HepG2 (cell line): ENCODE measurements at regions not wholly inside any gene's neighbourhood (a gene's known extent, or its start where the extent isn't known, plus 50 kb on each side); places are given as distances from the start of the nearest gene placed in this dataset.

Source experiments
- ATAC-seq: fragments of 200-7000 bp; cut with Tn5 transposase; 3 replicates; pipeline ENCODE4 v1.9.1; 2020; ENCODE audit warnings: mild to moderate bottlenecking, moderate library complexity
- BruUV-seq: library from RNA; stranded (reverse); fragments of 400-500 nt; replicated peaks from 2 replicates; lab custom pipeline; 2021; lab: Mats Ljungman, UMichigan
- CTCF ChIA-PET: fragments of 300-600 bp; formaldehyde crosslinking; extraction: SDS; loops from one replicate; lab custom pipeline; 2021; ENCODE audit warnings: low total read pairs, inconsistent platforms, low intra/inter-chr PET ratio; lab: Yijun Ruan, JAX
- POLR2A ChIA-PET: fragments of 350-600 bp; sonication (Branson Sonifier 250); formaldehyde crosslinking; loops from one replicate; lab custom pipeline; 2020; ENCODE audit warnings: antibody characterized with exemption, inconsistent platforms; lab: Yijun Ruan, JAX
- DNase-seq: peaks from one replicate; pipeline ENCODE4 v3.0.0-alpha.2; 2015; ENCODE audit warnings: low spot score
- FAIRE-seq: peaks from 3 replicates; lab custom pipeline; 2011; peaks lifted over from hg19 to GRCh38; lab: Jason Lieb, UNC
- H2AFZ ChIP-seq: one replicate; pipeline ENCODE4 v1.6.1; 2011; ENCODE audit warnings: low read length, inconsistent platforms
- H3K27ac ChIP-seq: fragments of 300-600 bp; 3 replicates; pipeline ENCODE4 v1.8.0; 2011; ENCODE audit warnings: mixed run types, mild to moderate bottlenecking, mixed read lengths, low read length, inconsistent platforms; ENCODE audit not compliant: insufficient read depth; ENCODE audit errors: extremely low read length
- H3K27me3 ChIP-seq, 2 experiments: fragments of 200-600 bp in 1 of 2; 2 replicates in 1 of 2; 3 replicates in 1 of 2; pipeline versions ENCODE4 v1.6.0 to v1.8.0; 2011; ENCODE audit warnings: low read length in 2 of 2, mild to moderate bottlenecking in 2 of 2, moderate library complexity in 2 of 2, inconsistent platforms in 1 of 2; ENCODE audit not compliant: insufficient read depth in 2 of 2, control insufficient read depth in 1 of 2
- H3K36me3 ChIP-seq, 2 experiments: fragments of 200-600 bp in 1 of 2; replicated peaks in 1 of 2; 2 replicates in 1 of 2; 3 replicates in 1 of 2; pipeline versions ENCODE4 v1.5.1 to v1.8.0; 2011; ENCODE audit warnings: low read length in 2 of 2, inconsistent platforms in 1 of 2; ENCODE audit not compliant: insufficient read depth in 2 of 2, control insufficient read depth in 1 of 2
- H3K4me1 ChIP-seq: 2 replicates; pipeline ENCODE4 v1.5.1; 2012; ENCODE audit warnings: low read length, inconsistent platforms; ENCODE audit not compliant: insufficient read depth
- H3K4me2 ChIP-seq: 2 replicates; pipeline ENCODE4 v1.6.0; 2011; ENCODE audit warnings: low read depth, low read length, inconsistent platforms
- H3K4me3 ChIP-seq, 3 experiments: fragments of 200-600 bp in 1 of 3; sonication (generic), shearing (Covaris generic) in 1 of 3; replicated peaks in 1 of 3; 2 replicates each; pipeline ENCODE4 v1.5.1; 2011 to 2016; ENCODE audit warnings: low read length in 3 of 3, inconsistent platforms in 2 of 3, low read depth in 2 of 3, mild to moderate bottlenecking in 2 of 3, control low read depth in 1 of 3, mixed read lengths in 1 of 3; ENCODE audit not compliant: insufficient read depth in 1 of 3
- H3K79me2 ChIP-seq: one replicate; pipeline ENCODE4 v1.6.1; 2011; ENCODE audit warnings: low read length, inconsistent platforms; ENCODE audit not compliant: insufficient read depth
- H3K9ac ChIP-seq: 2 replicates; pipeline ENCODE4 v1.6.0; 2011; ENCODE audit warnings: mild to moderate bottlenecking, low read depth, low read length, inconsistent platforms; ENCODE audit not compliant: insufficient read depth
- H3K9me3 ChIP-seq: 2 replicates; pipeline ENCODE4 v1.5.1; 2012; ENCODE audit warnings: mild to moderate bottlenecking, low read length
- H4K20me1 ChIP-seq: 2 replicates; pipeline ENCODE4 v1.6.0; 2011; ENCODE audit warnings: inconsistent platforms, mild to moderate bottlenecking, low read length, moderate library complexity; ENCODE audit not compliant: insufficient read depth
- CAMTA2 ChIP-seq: sonication (generic); formaldehyde crosslinking; IDR thresholded peaks from 2 replicates; pipeline ENCODE4 v1.4.0; 2020; ENCODE audit warnings: mild to moderate bottlenecking, missing genetic modification reagents, borderline replicate concordance
- HOXA3 ChIP-seq: sonication (generic); formaldehyde crosslinking; IDR thresholded peaks from 2 replicates; pipeline ENCODE4 v1.5.0; 2020; ENCODE audit warnings: missing genetic modification reagents
- MTA3 ChIP-seq: sonication (generic); formaldehyde crosslinking; IDR thresholded peaks from 2 replicates; pipeline ENCODE4 v1.4.0; 2020; ENCODE audit warnings: missing genetic modification reagents
- NFAT5 ChIP-seq: sonication (generic); formaldehyde crosslinking; IDR thresholded peaks from 2 replicates; pipeline ENCODE4 v1.4.0; 2020; ENCODE audit warnings: missing genetic modification reagents
- NR2F2 ChIP-seq: IDR thresholded peaks from 2 replicates; pipeline ENCODE4 v1.6.1; 2012; ENCODE audit warnings: low read depth, inconsistent platforms, borderline replicate concordance
- ZBTB14 ChIP-seq: sonication (generic); formaldehyde crosslinking; IDR thresholded peaks from 2 replicates; pipeline ENCODE4 v1.4.0; 2020; ENCODE audit warnings: missing genetic modification reagents
- ZNF18 ChIP-seq: sonication (generic); formaldehyde crosslinking; IDR thresholded peaks from 2 replicates; pipeline ENCODE4 v1.8.0; 2022; ENCODE audit warnings: mild to moderate bottlenecking, missing genetic modification reagents; ENCODE audit not compliant: insufficient replicate concordance
- ZNF414 ChIP-seq: sonication (generic); formaldehyde crosslinking; IDR thresholded peaks from 2 replicates; pipeline ENCODE4 v1.5.0; 2020; ENCODE audit warnings: missing genetic modification reagents
- ZNF512 ChIP-seq: sonication (generic); formaldehyde crosslinking; IDR thresholded peaks from 2 replicates; pipeline ENCODE4 v1.4.0; 2020; ENCODE audit warnings: mild to moderate bottlenecking, missing genetic modification reagents
- ZNF652 ChIP-seq: IDR thresholded peaks from 2 replicates; pipeline ENCODE4 v1.6.1; 2016; ENCODE audit warnings: low read depth, borderline replicate concordance
- ZNF709 ChIP-seq: sonication (generic); formaldehyde crosslinking; IDR thresholded peaks from 2 replicates; pipeline ENCODE4 v1.5.0; 2020; ENCODE audit warnings: mild to moderate bottlenecking, missing genetic modification reagents
- ZNF816 ChIP-seq: sonication (generic); formaldehyde crosslinking; IDR thresholded peaks from 2 replicates; pipeline ENCODE4 v1.8.0; 2022; ENCODE audit warnings: missing genetic modification reagents, mild to moderate bottlenecking, borderline replicate concordance
- ZSCAN5A ChIP-seq: sonication (generic); formaldehyde crosslinking; IDR thresholded peaks from 2 replicates; pipeline ENCODE4 v1.8.0; 2022; ENCODE audit warnings: mild to moderate bottlenecking, missing genetic modification reagents, borderline replicate concordance
- WGBS: methylation state at CpG from one replicate; pipeline ENCODE4 v1.1.6; 2017; ENCODE audit warnings: low lambda C conversion rate; 5-methylcytosine and 5-hydroxymethylcytosine counted together
- in situ Hi-C: cut with HindIII; loops from 2 replicates; pipeline ENCODE4 v1.10.0; 2017; ENCODE audit warnings: low pct_unique_long_range_greater_than_20kb; ENCODE audit not compliant: extremely low pct_ligation_motif_present
- intact Hi-C: fragments of 100-400 bp; cut with micrococcal nuclease; formaldehyde crosslinking; loops from one replicate; pipeline ENCODE4 v1.10.0; 2022; ENCODE audit not compliant: unreplicated experiment

- H3K4me1 ChIP-seq, result no peaks in the 10 kb centered on the region
- H3K4me2 ChIP-seq, result no peak overlapping the region
- H3K9ac ChIP-seq, result no peak overlapping the region
- TF ChIP-seq HOXA3, result no peak
- no peak for TF ChIP-seq ZNF652
- TF ChIP-seq ZNF18 (CRISPR knock-in tag), result no peak
- TF ChIP-seq ZNF414, result no peak
- TF ChIP-seq ZNF709, result no peak
- TF ChIP-seq ZSCAN5A (CRISPR knock-in tag), result no peak
- TF ChIP-seq MTA3, result no peak
- TF ChIP-seq ZNF512 (CRISPR knock-in tag), result no peak
- TF ChIP-seq NR2F2, result no peak
- TF ChIP-seq ZNF816 (CRISPR knock-in tag), result no peak
- TF ChIP-seq ZBTB14, result no peak
- no peak for TF ChIP-seq CAMTA2 (CRISPR knock-in tag)
- TF ChIP-seq NFAT5 (CRISPR knock-in tag), result no peak
- H3K9me3 ChIP-seq, result no peaks in the 10 kb centered on the region
- no peaks in the 10 kb centered on the region for H3K27me3 ChIP-seq
- in situ Hi-C loops, result no loop called here
- DNase-seq, result no peak
- no peaks in the 10 kb centered on the region for H4K20me1 ChIP-seq
- POLR2A ChIA-PET, result no interaction called here
- H3K79me2 ChIP-seq, result no peaks in the 10 kb centered on the region
- CTCF ChIA-PET, result no interaction called here
- no peak for ATAC-seq
- FAIRE-seq, result no peak
- intact Hi-C loops, result no loop called here
- no peak overlapping the region for H3K4me3 ChIP-seq
- WGBS, result 2% methylated on average over 2 of the region's 2 CpGs
- no TSS peak for BruUV-seq
- no peaks in the 10 kb centered on the region for H3K36me3 ChIP-seq
- H2AFZ ChIP-seq, result no peak overlapping the region
- H3K27ac ChIP-seq, result no peak overlapping the region
Observed at GRCh38 chr5:61683926-61684325, 351.9 kb downstream of the ZSWIM6 start.
